HL-60 (cell line): ENCODE measurements at regions not wholly inside any gene's neighbourhood (a gene's known extent, or its start where the extent isn't known, plus 50 kb on each side); places are given as distances from the start of the nearest gene placed in this dataset.

Source experiments
- DNase-seq, 2 experiments: peaks; one replicate each; pipeline ENCODE4 v3.0.0-alpha.2; 2010 to 2020; ENCODE audit warnings: low read depth in 1 of 2, low spot score in 1 of 2
- H3K27ac ChIP-seq: fragments of 250-450 bp; sonication (Bioruptor Pico); replicated peaks from 2 replicates; pipeline ENCODE4 v1.5.1; 2020; ENCODE audit warnings: mild to moderate bottlenecking, moderate library complexity
- H3K27me3 ChIP-seq: fragments of 250-450 bp; sonication (Bioruptor Pico); 2 replicates; pipeline ENCODE4 v1.5.1; 2021; ENCODE audit warnings: mild to moderate bottlenecking, moderate library complexity; ENCODE audit not compliant: insufficient read depth, poor library complexity, severe bottlenecking
- H3K4me3 ChIP-seq: replicated peaks from 2 replicates; pipeline ENCODE4 v1.5.1; 2011; ENCODE audit warnings: mild to moderate bottlenecking, control low read depth, low read length; ENCODE audit not compliant: insufficient read depth
- CTCF ChIP-seq: IDR thresholded peaks from one replicate; pipeline ENCODE4 v1.5.1; 2011; ENCODE audit warnings: low read length, control low read depth, inconsistent platforms; ENCODE audit not compliant: insufficient read depth
- GABPA ChIP-seq: IDR thresholded peaks from 2 replicates; pipeline ENCODE4 v1.6.1; 2012; ENCODE audit warnings: low read depth
- POLR2AphosphoS5 ChIP-seq: IDR thresholded peaks from 2 replicates; pipeline ENCODE4 v1.6.1; 2012; ENCODE audit warnings: low read depth
- SPI1 ChIP-seq: IDR thresholded peaks from 2 replicates; pipeline ENCODE4 v1.6.1; 2012; ENCODE audit warnings: low read depth, mild to moderate bottlenecking, borderline replicate concordance
- TF ChIP-seq, protein P1 (sequence below): IDR thresholded peaks from 2 replicates; pipeline ENCODE4 v1.6.1; 2012; ENCODE audit warnings: low read depth; ENCODE audit not compliant: insufficient replicate concordance

- Histone ChIP-seq H3K27ac (no peak overlapping the region), H3K4me3 (no peak overlapping the region)
- no peak for DNase-seq
Observed at GRCh38 chr7:46215987-46216567, 295.0 kb upstream of the IGFBP3 start.

DNA sequence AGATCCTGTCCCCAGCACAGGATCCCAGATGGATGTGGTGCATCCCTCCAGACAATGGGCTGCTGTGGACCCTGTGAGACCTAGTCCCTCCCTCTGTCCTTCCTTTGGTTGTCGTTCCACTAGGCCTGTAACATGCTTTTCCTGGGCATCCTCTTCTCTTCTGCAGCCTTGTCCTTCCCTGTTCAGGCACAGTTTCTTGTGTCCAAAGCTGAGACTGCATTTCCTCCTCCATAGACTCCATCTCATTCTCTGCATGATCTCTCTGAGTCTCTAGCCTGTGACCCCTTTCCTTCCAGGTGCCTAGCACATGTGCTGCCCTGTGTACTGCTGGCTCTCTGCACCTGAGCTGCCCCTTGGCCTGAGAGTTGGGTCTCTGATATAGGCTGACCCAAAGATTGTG lies 293.5 kb upstream of the IGFBP3 start:
- H3K27me3 ChIP-seq = no peaks in the 10 kb centered on the region
- H3K27ac ChIP-seq = no peak overlapping the region
- H3K4me3 ChIP-seq = no peak overlapping the region
- TF ChIP-seq CTCF (no peak), POLR2AphosphoS5 (no peak), GABPA (no peak), SPI1 (no peak)
- TF ChIP-seq, protein P1, sequence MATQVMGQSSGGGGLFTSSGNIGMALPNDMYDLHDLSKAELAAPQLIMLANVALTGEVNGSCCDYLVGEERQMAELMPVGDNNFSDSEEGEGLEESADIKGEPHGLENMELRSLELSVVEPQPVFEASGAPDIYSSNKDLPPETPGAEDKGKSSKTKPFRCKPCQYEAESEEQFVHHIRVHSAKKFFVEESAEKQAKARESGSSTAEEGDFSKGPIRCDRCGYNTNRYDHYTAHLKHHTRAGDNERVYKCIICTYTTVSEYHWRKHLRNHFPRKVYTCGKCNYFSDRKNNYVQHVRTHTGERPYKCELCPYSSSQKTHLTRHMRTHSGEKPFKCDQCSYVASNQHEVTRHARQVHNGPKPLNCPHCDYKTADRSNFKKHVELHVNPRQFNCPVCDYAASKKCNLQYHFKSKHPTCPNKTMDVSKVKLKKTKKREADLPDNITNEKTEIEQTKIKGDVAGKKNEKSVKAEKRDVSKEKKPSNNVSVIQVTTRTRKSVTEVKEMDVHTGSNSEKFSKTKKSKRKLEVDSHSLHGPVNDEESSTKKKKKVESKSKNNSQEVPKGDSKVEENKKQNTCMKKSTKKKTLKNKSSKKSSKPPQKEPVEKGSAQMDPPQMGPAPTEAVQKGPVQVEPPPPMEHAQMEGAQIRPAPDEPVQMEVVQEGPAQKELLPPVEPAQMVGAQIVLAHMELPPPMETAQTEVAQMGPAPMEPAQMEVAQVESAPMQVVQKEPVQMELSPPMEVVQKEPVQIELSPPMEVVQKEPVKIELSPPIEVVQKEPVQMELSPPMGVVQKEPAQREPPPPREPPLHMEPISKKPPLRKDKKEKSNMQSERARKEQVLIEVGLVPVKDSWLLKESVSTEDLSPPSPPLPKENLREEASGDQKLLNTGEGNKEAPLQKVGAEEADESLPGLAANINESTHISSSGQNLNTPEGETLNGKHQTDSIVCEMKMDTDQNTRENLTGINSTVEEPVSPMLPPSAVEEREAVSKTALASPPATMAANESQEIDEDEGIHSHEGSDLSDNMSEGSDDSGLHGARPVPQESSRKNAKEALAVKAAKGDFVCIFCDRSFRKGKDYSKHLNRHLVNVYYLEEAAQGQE = no peak
- no peak for DNase-seq

More at GRCh38 chr7:46215987-46216567, 295.0 kb upstream of the IGFBP3 start:
- no peak for TF ChIP-seq CTCF
- no peak for TF ChIP-seq GABPA
- TF ChIP-seq, protein P1 = no peak
- TF ChIP-seq SPI1 = no peak
- no peak for TF ChIP-seq POLR2AphosphoS5
- no peaks in the 10 kb centered on the region for H3K27me3 ChIP-seq

DNA sequence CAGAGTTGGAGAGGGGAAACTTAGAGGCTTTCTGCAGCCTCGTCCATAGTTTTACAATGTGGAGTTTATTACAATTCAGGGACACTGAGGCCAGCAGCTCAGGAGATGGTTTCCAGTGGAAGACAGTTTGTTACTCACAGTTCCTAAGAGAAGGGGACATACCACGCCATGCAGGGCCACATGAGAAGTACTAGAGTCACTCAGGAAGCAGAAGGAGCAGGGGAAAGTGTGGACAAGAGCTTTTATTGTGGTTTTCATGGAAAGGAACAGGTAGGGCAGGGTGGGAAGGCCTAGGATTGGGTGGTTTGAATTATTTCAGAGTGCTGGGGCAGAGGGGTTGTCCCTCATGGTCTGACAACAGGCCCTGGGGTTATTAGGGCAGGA lies 292.1 kb upstream of the IGFBP3 start:
- Histone ChIP-seq H3K27me3 (no peaks in the 10 kb centered on the region), H3K4me3 (no peak overlapping the region), H3K27ac (no peak overlapping the region)
- DNase-seq = no peak
- TF ChIP-seq GABPA = no peak
- no peak for TF ChIP-seq CTCF
- no peak for TF ChIP-seq SPI1
- TF ChIP-seq, protein P1 = no peak
- TF ChIP-seq POLR2AphosphoS5 = no peak
